WTC11 (cell line): ENCODE measurements at regions not wholly inside any gene's neighbourhood (a gene's known extent, or its start where the extent isn't known, plus 50 kb on each side); places are given as distances from the start of the nearest gene placed in this dataset.
"Not testable (repeated sequence)": the region's sequence is repeated elsewhere in the genome, so short reads cannot be mapped to it uniquely, and the experiment has no call there.

ENCODE experiments used
- ATAC-seq: fragments of 200-7000 bp; cut with Tn5 transposase; 2 replicates; pipeline ENCODE4 v1.10.0; 2021; ENCODE audit warnings: mild to moderate bottlenecking, moderate library complexity
- CTCF ChIA-PET: fragments of 300-600 bp; sonication (Branson Sonifier 250); formaldehyde crosslinking; loops from one replicate; lab custom pipeline; 2021; ENCODE audit warnings: antibody characterized with exemption; lab: Charles Lee
- POLR2A ChIA-PET: fragments of 350-600 bp; sonication (Branson Sonifier 250); formaldehyde crosslinking; loops from one replicate; lab custom pipeline; 2021; ENCODE audit warnings: antibody characterized with exemption; lab: Charles Lee
- DNase-seq: peaks from one replicate; pipeline ENCODE4 v3.0.0; 2021; ENCODE audit warnings: low spot score
- H3K27ac Mint-ChIP-seq: 2 replicates; pipeline ENCODE4 v1.8.0; 2021; ENCODE audit warnings: mixed read lengths
- H3K27me3 Mint-ChIP-seq: 2 replicates; pipeline ENCODE4 v1.8.0; 2021; ENCODE audit warnings: low read depth, mild to moderate bottlenecking, moderate library complexity, mixed read lengths
- H3K36me3 Mint-ChIP-seq: 2 replicates; pipeline ENCODE4 v1.8.0; 2021; ENCODE audit warnings: mixed read lengths
- H3K4me1 Mint-ChIP-seq: 2 replicates; pipeline ENCODE4 v1.8.0; 2022; ENCODE audit warnings: mixed read lengths
- H3K4me3 Mint-ChIP-seq: 2 replicates; pipeline ENCODE4 v1.8.0; 2021; ENCODE audit warnings: mild to moderate bottlenecking, moderate library complexity, mixed read lengths
- H3K9me3 Mint-ChIP-seq: 2 replicates; pipeline ENCODE4 v1.8.0; 2021; ENCODE audit warnings: mixed read lengths
- ELF4 ChIP-seq: sonication (generic); formaldehyde crosslinking; IDR thresholded peaks from 2 replicates; pipeline ENCODE4 v1.8.1; 2022; ENCODE audit warnings: low read depth, mild to moderate bottlenecking, moderate library complexity, missing genetic modification reagents
- EMX1 ChIP-seq: fragments of 250-450 bp; sonication (Bioruptor Pico); IDR thresholded peaks from 2 replicates; pipeline ENCODE4 v1.8.0; 2021; ENCODE audit warnings: mild to moderate bottlenecking
- FOXK1 ChIP-seq: sonication (generic); formaldehyde crosslinking; IDR thresholded peaks from 2 replicates; pipeline ENCODE4 v1.8.0; 2022; ENCODE audit warnings: mild to moderate bottlenecking, moderate library complexity, missing genetic modification reagents
- HMGA2 ChIP-seq: fragments of 250-450 bp; sonication (Bioruptor Pico); IDR thresholded peaks from 2 replicates; pipeline ENCODE4 v1.4.0; 2021; ENCODE audit warnings: mild to moderate bottlenecking, moderate library complexity
- PRRX2 ChIP-seq: fragments of 250-450 bp; sonication (Bioruptor Pico); IDR thresholded peaks from 2 replicates; pipeline ENCODE4 v1.8.0; 2021; ENCODE audit warnings: mild to moderate bottlenecking
- TEAD1 ChIP-seq: sonication (generic); formaldehyde crosslinking; IDR thresholded peaks from 2 replicates; pipeline ENCODE4 v1.8.0; 2022; ENCODE audit warnings: mild to moderate bottlenecking, missing genetic modification reagents
- TEAD4 ChIP-seq: sonication (generic); formaldehyde crosslinking; IDR thresholded peaks from 2 replicates; pipeline ENCODE4 v1.8.0; 2022; ENCODE audit warnings: mild to moderate bottlenecking, missing genetic modification reagents
- ZNF138 ChIP-seq: sonication (generic); formaldehyde crosslinking; conservative IDR thresholded peaks from 2 replicates; pipeline ENCODE4 v1.8.1; 2022; ENCODE audit warnings: mild to moderate bottlenecking, moderate library complexity, missing genetic modification reagents
- ZNF219 ChIP-seq: sonication (generic); formaldehyde crosslinking; IDR thresholded peaks from 2 replicates; pipeline ENCODE4 v1.8.0; 2023; ENCODE audit warnings: missing genetic modification reagents, mild to moderate bottlenecking, borderline replicate concordance
- ZNF232 ChIP-seq: sonication (generic); formaldehyde crosslinking; IDR thresholded peaks from 2 replicates; pipeline ENCODE4 v1.8.0; 2022; ENCODE audit warnings: mild to moderate bottlenecking, missing genetic modification reagents
- ZNF317 ChIP-seq: sonication (generic); formaldehyde crosslinking; IDR thresholded peaks from 2 replicates; pipeline ENCODE4 v1.8.1; 2023; ENCODE audit warnings: low read depth, mild to moderate bottlenecking, moderate library complexity, missing genetic modification reagents, borderline replicate concordance
- ZNF396 ChIP-seq: fragments of 250-450 bp; sonication (Bioruptor Pico); IDR thresholded peaks from 2 replicates; pipeline ENCODE4 v1.8.0; 2021; ENCODE audit warnings: mild to moderate bottlenecking, moderate library complexity, borderline replicate concordance
- ZNF416 ChIP-seq: fragments of 250-450 bp; sonication (Bioruptor Pico); IDR thresholded peaks from 2 replicates; pipeline ENCODE4 v1.9.0; 2021; ENCODE audit warnings: mild to moderate bottlenecking, inconsistent platforms
- ZNF423 ChIP-seq: fragments of 250-450 bp; sonication (Bioruptor Pico); IDR thresholded peaks from 2 replicates; pipeline ENCODE4 v2.1.2; 2022; ENCODE audit warnings: mild to moderate bottlenecking, moderate library complexity
- ZNF671 ChIP-seq: fragments of 250-450 bp; sonication (Bioruptor Pico); IDR thresholded peaks from 2 replicates; pipeline ENCODE4 v1.8.0; 2021; ENCODE audit warnings: mild to moderate bottlenecking
- ZSCAN18 ChIP-seq: fragments of 250-450 bp; sonication (Bioruptor Pico); IDR thresholded peaks from 2 replicates; pipeline ENCODE4 v2.1.2; 2022; ENCODE audit warnings: mild to moderate bottlenecking, moderate library complexity
- TF ChIP-seq, protein P1 (sequence below): sonication (generic); formaldehyde crosslinking; IDR thresholded peaks from 2 replicates; pipeline ENCODE4 v1.8.0; 2022; ENCODE audit warnings: mild to moderate bottlenecking, missing genetic modification reagents
- TF ChIP-seq, protein P2 (sequence below): fragments of 250-450 bp; sonication (Bioruptor Pico); IDR thresholded peaks from 2 replicates; pipeline ENCODE4 v1.9.0; 2021; ENCODE audit warnings: moderate library complexity, mild to moderate bottlenecking, inconsistent platforms, borderline replicate concordance
- TF ChIP-seq, protein P3 (sequence below): sonication (generic); formaldehyde crosslinking; IDR thresholded peaks from 2 replicates; pipeline ENCODE4 v1.8.0; 2022; ENCODE audit warnings: mild to moderate bottlenecking, missing genetic modification reagents
- TF ChIP-seq, protein P4 (sequence below): fragments of 250-450 bp; sonication (Bioruptor Pico); IDR thresholded peaks from 2 replicates; pipeline ENCODE4 v1.9.0; 2021; ENCODE audit warnings: mild to moderate bottlenecking

DNA sequence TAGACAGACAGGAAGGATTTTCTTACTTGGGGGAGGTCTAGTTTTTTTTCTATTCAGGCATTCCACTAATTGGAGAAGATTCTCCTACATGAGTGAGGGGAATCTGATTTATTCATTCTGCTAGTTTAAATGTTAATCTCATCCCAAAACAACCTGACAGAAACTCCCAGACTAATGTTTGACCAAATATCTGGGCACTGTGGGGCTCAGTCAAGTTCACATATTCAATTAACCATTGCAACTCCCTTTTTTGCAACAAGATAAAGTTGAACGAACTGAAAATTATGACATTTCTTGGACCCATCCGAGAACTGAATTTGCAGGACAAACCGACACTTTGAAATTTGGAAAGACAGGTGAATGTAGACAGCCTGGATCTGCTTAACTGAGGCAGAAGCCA, 194.4 kb upstream of the PTER start:
- ChIA-PET CTCF (no interaction called here), POLR2A (interaction anchor here (0.6 kb wide), 1 partner anchor 346 kb away, joined by 8 read pairs; no protein-coding TSS in a partner anchor)
- Mint-ChIP-seq H3K4me3 (0 out of 2 replicates have a peak overlapping the region, but pooled peaks have one; percentile 3), H3K27ac (peak overlapping the region; percentile 92), H3K27me3 (no peaks in the 10 kb centered on the region), H3K9me3 (peaks cover 32% of the 10 kb centered on the region), H3K36me3 (peaks cover 24% of the 10 kb centered on the region), H3K4me1 (peaks cover 34% of the 10 kb centered on the region)
- TF ChIP-seq ZNF219 (no peak), ZNF317 (no peak), ZNF232 (CRISPR knock-in tag) (no peak), ZNF416 (CRISPR knock-in tag) (peak; percentile 99), ZSCAN18 (CRISPR knock-in tag) (no peak)
- TF ChIP-seq, protein P1, sequence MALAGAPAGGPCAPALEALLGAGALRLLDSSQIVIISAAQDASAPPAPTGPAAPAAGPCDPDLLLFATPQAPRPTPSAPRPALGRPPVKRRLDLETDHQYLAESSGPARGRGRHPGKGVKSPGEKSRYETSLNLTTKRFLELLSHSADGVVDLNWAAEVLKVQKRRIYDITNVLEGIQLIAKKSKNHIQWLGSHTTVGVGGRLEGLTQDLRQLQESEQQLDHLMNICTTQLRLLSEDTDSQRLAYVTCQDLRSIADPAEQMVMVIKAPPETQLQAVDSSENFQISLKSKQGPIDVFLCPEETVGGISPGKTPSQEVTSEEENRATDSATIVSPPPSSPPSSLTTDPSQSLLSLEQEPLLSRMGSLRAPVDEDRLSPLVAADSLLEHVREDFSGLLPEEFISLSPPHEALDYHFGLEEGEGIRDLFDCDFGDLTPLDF (CRISPR knock-in tag) = no peak
- no peak for DNase-seq
- ATAC-seq = peak; percentile 13

GRCh38 chr10:16242859-16243613, 193.8 kb upstream of the PTER start:
- peaks cover 28% of the 10 kb centered on the region for H3K9me3 Mint-ChIP-seq
- DNase-seq (no peak), ATAC-seq (peak; percentile 99)
- no peaks in the 10 kb centered on the region for H3K27me3 Mint-ChIP-seq
- H3K4me1 Mint-ChIP-seq = peaks cover 35% of the 10 kb centered on the region
- H3K27ac Mint-ChIP-seq = peak overlapping the region; percentile 97
- peak overlapping the region; percentile 3; the same call in 1 of the 2 replicates for H3K4me3 Mint-ChIP-seq
- ChIA-PET CTCF (no interaction called here), POLR2A (interaction anchor here (0.6 kb wide), 1 partner anchor 345 kb away, joined by 8 read pairs; no protein-coding TSS in a partner anchor)
- H3K36me3 Mint-ChIP-seq = peaks cover 21% of the 10 kb centered on the region
- no peak for TF ChIP-seq HMGA2 (CRISPR knock-in tag)
- peak; percentile 61; the same call in 1 of the 2 replicates for TF ChIP-seq ZNF396
- TF ChIP-seq ZNF138 (CRISPR knock-in tag) = no peak
- peak; percentile 80 for TF ChIP-seq ZNF423 (CRISPR knock-in tag)
- peak; percentile 89; the same call in 1 of the 2 replicates for TF ChIP-seq TEAD4 (CRISPR knock-in tag)
- peak; percentile 71 for TF ChIP-seq ZSCAN18 (CRISPR knock-in tag)
- TF ChIP-seq, protein P2, sequence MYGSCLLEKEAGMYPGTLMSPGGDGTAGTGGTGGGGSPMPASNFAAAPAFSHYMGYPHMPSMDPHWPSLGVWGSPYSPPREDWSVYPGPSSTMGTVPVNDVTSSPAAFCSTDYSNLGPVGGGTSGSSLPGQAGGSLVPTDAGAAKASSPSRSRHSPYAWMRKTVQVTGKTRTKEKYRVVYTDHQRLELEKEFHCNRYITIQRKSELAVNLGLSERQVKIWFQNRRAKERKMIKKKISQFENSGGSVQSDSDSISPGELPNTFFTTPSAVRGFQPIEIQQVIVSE = no peak
- TF ChIP-seq FOXK1 (CRISPR knock-in tag) = no peak
- peak; percentile 46; the same call in 1 of the 2 replicates for TF ChIP-seq ZNF671
- peak; percentile 18; the same call in 1 of the 2 replicates for TF ChIP-seq PRRX2 (CRISPR knock-in tag)
- TF ChIP-seq, protein P3, sequence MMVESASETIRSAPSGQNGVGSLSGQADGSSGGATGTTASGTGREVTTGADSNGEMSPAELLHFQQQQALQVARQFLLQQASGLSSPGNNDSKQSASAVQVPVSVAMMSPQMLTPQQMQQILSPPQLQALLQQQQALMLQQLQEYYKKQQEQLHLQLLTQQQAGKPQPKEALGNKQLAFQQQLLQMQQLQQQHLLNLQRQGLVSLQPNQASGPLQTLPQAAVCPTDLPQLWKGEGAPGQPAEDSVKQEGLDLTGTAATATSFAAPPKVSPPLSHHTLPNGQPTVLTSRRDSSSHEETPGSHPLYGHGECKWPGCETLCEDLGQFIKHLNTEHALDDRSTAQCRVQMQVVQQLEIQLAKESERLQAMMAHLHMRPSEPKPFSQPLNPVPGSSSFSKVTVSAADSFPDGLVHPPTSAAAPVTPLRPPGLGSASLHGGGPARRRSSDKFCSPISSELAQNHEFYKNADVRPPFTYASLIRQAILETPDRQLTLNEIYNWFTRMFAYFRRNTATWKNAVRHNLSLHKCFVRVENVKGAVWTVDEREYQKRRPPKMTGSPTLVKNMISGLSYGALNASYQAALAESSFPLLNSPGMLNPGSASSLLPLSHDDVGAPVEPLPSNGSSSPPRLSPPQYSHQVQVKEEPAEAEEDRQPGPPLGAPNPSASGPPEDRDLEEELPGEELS (CRISPR knock-in tag) = peak; percentile 66; the same call in 1 of the 2 replicates
- TF ChIP-seq ELF4 (CRISPR knock-in tag) = no peak
- TF ChIP-seq, protein P4, sequence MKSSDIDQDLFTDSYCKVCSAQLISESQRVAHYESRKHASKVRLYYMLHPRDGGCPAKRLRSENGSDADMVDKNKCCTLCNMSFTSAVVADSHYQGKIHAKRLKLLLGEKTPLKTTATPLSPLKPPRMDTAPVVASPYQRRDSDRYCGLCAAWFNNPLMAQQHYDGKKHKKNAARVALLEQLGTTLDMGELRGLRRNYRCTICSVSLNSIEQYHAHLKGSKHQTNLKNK (CRISPR knock-in tag) = peak; percentile 85
- 0 out of 2 replicates have a peak, but pooled peaks have one; percentile 41 for TF ChIP-seq EMX1 (CRISPR knock-in tag)
- TF ChIP-seq TEAD1 (CRISPR knock-in tag) = peak; percentile 98

DNA sequence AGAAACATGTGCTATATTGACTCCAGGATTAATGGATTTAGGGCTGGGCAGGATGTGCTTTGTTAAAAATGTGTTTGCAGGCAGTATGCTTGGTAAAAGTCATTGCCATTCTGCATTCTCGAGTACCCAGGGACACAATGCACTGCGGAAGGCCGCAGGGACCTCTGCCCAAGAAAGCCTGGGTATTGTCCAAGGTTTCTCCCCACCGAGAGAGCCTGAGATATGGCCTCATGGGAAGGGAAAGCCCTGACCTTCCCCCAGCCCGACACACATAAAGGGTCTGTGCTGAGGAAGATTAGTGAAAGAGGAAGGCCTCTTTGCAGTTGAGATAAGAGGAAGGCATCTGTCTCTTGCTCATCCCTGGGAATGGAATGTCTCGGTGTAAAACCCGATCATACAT, 186.7 kb upstream of the PTER start:
- DNase-seq, POLR2A ChIA-PET, ATAC-seq, CTCF ChIA-PET, H3K4me3 Mint-ChIP-seq, H3K27ac Mint-ChIP-seq, H3K27me3 Mint-ChIP-seq: not testable (repeated sequence)
- Mint-ChIP-seq H3K36me3 (peaks cover 18% of the 10 kb centered on the region), H3K4me1 (peaks cover 12% of the 10 kb centered on the region), H3K9me3 (peaks cover 38% of the 10 kb centered on the region)
